ENCODE measurements at regions not wholly inside any gene's neighbourhood (a gene's known extent, or its start where the extent isn't known, plus 50 kb on each side); places are given as distances from the start of the nearest gene placed in this dataset.

GRCh38 chr13:71209217-71209616 is 657.8 kb downstream of the DACH1 start:
- TF ChIP-seq POLR2A (IDR thresholded peaks at IDR 0.05; ENCODE audit: low read depth, low read length) (no peak), POLR2AphosphoS5 (IDR thresholded peaks at IDR 0.05; ENCODE audit: low read depth, low read length) (no peak)
